GM23338 (cell line): ENCODE measurements at regions not wholly inside any gene's neighbourhood (a gene's known extent, or its start where the extent isn't known, plus 50 kb on each side); places are given as distances from the start of the nearest gene placed in this dataset.

Experiments used
- ATAC-seq: fragments of 200-7000 bp; cut with Tn5 transposase; 3 replicates; pipeline ENCODE4 v1.9.1; 2020
- DNase-seq: peaks from one replicate; pipeline ENCODE4 v3.0.0-alpha.2; 2015; ENCODE audit warnings: low spot score
- H2AFZ ChIP-seq: fragments of 200-600 bp; sonication (generic); 2 replicates; pipeline ENCODE4 v1.8.0; 2016; ENCODE audit warnings: antibody characterized with exemption, mild to moderate bottlenecking, moderate library complexity
- H3F3A ChIP-seq: fragments of 200-600 bp; sonication (generic); replicated peaks from 2 replicates; pipeline ENCODE4 v1.8.0; 2017; ENCODE audit warnings: antibody characterized with exemption, mixed run types, low read depth
- H3K27ac ChIP-seq: fragments of 200-600 bp; sonication (generic); 2 replicates; pipeline ENCODE4 v1.6.1; 2016; ENCODE audit warnings: low read depth
- H3K27me3 ChIP-seq: fragments of 200-600 bp; sonication (generic); 2 replicates; pipeline ENCODE4 v1.8.0; 2016; ENCODE audit warnings: mild to moderate bottlenecking, mixed run types, moderate library complexity; ENCODE audit not compliant: insufficient read depth
- H3K36me3 ChIP-seq: fragments of 200-600 bp; sonication (generic); 2 replicates; pipeline ENCODE4 v1.8.0; 2016; ENCODE audit warnings: mild to moderate bottlenecking; ENCODE audit not compliant: insufficient read depth
- H3K4me1 ChIP-seq: fragments of 200-600 bp; sonication (generic); 2 replicates; pipeline ENCODE4 v1.8.0; 2016; ENCODE audit warnings: mild to moderate bottlenecking, moderate library complexity; ENCODE audit not compliant: insufficient read depth
- H3K4me2 ChIP-seq: fragments of 200-600 bp; sonication (generic); 2 replicates; pipeline ENCODE4 v1.7.1; 2017; ENCODE audit warnings: mixed run types
- H3K4me3 ChIP-seq: fragments of 200-600 bp; sonication (generic); 2 replicates; pipeline ENCODE4 v1.6.1; 2016; ENCODE audit warnings: mixed run types
- H3K79me2 ChIP-seq: fragments of 200-600 bp; sonication (generic); replicated peaks from 2 replicates; pipeline ENCODE4 v1.8.0; 2017; ENCODE audit warnings: mild to moderate bottlenecking; ENCODE audit not compliant: insufficient read depth
- H3K9me2 ChIP-seq: fragments of 200-600 bp; sonication (generic); 2 replicates; pipeline ENCODE4 v1.8.0; 2017; ENCODE audit not compliant: insufficient read depth
- H4K20me1 ChIP-seq: fragments of 200-600 bp; sonication (generic); replicated peaks from 2 replicates; pipeline ENCODE4 v1.8.0; 2017; ENCODE audit warnings: mild to moderate bottlenecking; ENCODE audit not compliant: insufficient read depth
- H3K27ac Mint-ChIP-seq: 2 replicates; pipeline ENCODE4 v1.8.0; 2020; ENCODE audit warnings: inconsistent platforms, mild to moderate bottlenecking, moderate library complexity, mixed read lengths
- H3K27me3 Mint-ChIP-seq: 3 replicates; pipeline ENCODE4 v1.8.0; 2022; ENCODE audit warnings: low read depth, mild to moderate bottlenecking, moderate library complexity, mixed read lengths, inconsistent platforms; ENCODE audit not compliant: insufficient read depth, poor library complexity
- H3K36me3 Mint-ChIP-seq: 3 replicates; pipeline ENCODE4 v1.8.0; 2021; ENCODE audit warnings: low read depth, mild to moderate bottlenecking, inconsistent platforms, moderate library complexity, mixed read lengths
- H3K4me1 Mint-ChIP-seq: 3 replicates; pipeline ENCODE4 v1.8.0; 2020; ENCODE audit warnings: mild to moderate bottlenecking, inconsistent platforms, mixed read lengths
- H3K4me3 Mint-ChIP-seq: 3 replicates; pipeline ENCODE4 v1.8.0; 2021; ENCODE audit warnings: moderate library complexity, mild to moderate bottlenecking, inconsistent platforms, mixed read lengths
- H3K9me3 Mint-ChIP-seq: 3 replicates; pipeline ENCODE4 v1.8.0; 2020; ENCODE audit warnings: moderate library complexity, mild to moderate bottlenecking, inconsistent platforms, mixed read lengths
- EZH2 ChIP-seq: fragments of 200-600 bp; sonication (generic); IDR thresholded peaks from one replicate; pipeline ENCODE4 v1.8.0; 2017; ENCODE audit warnings: antibody characterized with exemption, mild to moderate bottlenecking, low read depth; ENCODE audit not compliant: unreplicated experiment
- EZH2phosphoT487 ChIP-seq: fragments of 200-600 bp; sonication (generic); IDR thresholded peaks from one replicate; pipeline ENCODE4 v1.8.1; 2018; ENCODE audit warnings: antibody characterized with exemption; ENCODE audit not compliant: unreplicated experiment
- NANOG ChIP-seq: IDR thresholded peaks from 2 replicates; pipeline ENCODE4 v1.6.1; 2016; ENCODE audit warnings: antibody characterized with exemption, borderline replicate concordance
- STAT1 ChIP-seq: IDR thresholded peaks from one replicate; pipeline ENCODE4 v1.6.1; 2016; ENCODE audit warnings: antibody characterized with exemption; ENCODE audit not compliant: unreplicated experiment
- TF ChIP-seq, protein P1 (sequence below): fragments of 250-450 bp; sonication (Bioruptor Pico); IDR thresholded peaks from 2 replicates; pipeline ENCODE4 v1.5.0; 2020; ENCODE audit warnings: mild to moderate bottlenecking, moderate library complexity
- TF ChIP-seq, protein P2 (sequence below), 2 experiments: fragments of 200-600 bp in 1 of 2; sonication (generic) in 1 of 2; conservative IDR thresholded peaks; 2 replicates each; pipeline versions ENCODE4 v1.5.1 to v1.6.1; 2016 to 2017; ENCODE audit warnings: antibody characterized with exemption in 2 of 2, low read depth in 2 of 2, mild to moderate bottlenecking in 2 of 2, moderate library complexity in 1 of 2

DNA sequence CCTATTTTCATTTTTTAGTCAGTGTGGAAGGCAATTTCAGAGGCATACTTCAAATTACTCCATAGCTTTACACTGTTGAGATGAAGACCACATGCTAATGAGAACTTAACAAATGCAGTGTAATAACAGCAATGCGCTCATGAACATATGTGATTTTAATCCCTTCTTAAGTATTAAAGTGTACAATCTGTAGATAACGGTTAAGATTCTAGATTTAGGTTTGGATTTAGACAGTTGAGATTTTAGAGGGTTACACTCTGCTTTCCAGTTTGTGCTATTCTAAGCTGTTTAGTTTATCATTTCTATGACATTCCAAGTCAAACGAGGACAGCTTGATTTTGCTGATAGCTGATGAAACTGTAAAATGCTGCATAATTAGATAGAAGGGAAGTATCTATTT is 257.8 kb upstream of the CHRM3 start (continued):
- TF ChIP-seq, protein P1, sequence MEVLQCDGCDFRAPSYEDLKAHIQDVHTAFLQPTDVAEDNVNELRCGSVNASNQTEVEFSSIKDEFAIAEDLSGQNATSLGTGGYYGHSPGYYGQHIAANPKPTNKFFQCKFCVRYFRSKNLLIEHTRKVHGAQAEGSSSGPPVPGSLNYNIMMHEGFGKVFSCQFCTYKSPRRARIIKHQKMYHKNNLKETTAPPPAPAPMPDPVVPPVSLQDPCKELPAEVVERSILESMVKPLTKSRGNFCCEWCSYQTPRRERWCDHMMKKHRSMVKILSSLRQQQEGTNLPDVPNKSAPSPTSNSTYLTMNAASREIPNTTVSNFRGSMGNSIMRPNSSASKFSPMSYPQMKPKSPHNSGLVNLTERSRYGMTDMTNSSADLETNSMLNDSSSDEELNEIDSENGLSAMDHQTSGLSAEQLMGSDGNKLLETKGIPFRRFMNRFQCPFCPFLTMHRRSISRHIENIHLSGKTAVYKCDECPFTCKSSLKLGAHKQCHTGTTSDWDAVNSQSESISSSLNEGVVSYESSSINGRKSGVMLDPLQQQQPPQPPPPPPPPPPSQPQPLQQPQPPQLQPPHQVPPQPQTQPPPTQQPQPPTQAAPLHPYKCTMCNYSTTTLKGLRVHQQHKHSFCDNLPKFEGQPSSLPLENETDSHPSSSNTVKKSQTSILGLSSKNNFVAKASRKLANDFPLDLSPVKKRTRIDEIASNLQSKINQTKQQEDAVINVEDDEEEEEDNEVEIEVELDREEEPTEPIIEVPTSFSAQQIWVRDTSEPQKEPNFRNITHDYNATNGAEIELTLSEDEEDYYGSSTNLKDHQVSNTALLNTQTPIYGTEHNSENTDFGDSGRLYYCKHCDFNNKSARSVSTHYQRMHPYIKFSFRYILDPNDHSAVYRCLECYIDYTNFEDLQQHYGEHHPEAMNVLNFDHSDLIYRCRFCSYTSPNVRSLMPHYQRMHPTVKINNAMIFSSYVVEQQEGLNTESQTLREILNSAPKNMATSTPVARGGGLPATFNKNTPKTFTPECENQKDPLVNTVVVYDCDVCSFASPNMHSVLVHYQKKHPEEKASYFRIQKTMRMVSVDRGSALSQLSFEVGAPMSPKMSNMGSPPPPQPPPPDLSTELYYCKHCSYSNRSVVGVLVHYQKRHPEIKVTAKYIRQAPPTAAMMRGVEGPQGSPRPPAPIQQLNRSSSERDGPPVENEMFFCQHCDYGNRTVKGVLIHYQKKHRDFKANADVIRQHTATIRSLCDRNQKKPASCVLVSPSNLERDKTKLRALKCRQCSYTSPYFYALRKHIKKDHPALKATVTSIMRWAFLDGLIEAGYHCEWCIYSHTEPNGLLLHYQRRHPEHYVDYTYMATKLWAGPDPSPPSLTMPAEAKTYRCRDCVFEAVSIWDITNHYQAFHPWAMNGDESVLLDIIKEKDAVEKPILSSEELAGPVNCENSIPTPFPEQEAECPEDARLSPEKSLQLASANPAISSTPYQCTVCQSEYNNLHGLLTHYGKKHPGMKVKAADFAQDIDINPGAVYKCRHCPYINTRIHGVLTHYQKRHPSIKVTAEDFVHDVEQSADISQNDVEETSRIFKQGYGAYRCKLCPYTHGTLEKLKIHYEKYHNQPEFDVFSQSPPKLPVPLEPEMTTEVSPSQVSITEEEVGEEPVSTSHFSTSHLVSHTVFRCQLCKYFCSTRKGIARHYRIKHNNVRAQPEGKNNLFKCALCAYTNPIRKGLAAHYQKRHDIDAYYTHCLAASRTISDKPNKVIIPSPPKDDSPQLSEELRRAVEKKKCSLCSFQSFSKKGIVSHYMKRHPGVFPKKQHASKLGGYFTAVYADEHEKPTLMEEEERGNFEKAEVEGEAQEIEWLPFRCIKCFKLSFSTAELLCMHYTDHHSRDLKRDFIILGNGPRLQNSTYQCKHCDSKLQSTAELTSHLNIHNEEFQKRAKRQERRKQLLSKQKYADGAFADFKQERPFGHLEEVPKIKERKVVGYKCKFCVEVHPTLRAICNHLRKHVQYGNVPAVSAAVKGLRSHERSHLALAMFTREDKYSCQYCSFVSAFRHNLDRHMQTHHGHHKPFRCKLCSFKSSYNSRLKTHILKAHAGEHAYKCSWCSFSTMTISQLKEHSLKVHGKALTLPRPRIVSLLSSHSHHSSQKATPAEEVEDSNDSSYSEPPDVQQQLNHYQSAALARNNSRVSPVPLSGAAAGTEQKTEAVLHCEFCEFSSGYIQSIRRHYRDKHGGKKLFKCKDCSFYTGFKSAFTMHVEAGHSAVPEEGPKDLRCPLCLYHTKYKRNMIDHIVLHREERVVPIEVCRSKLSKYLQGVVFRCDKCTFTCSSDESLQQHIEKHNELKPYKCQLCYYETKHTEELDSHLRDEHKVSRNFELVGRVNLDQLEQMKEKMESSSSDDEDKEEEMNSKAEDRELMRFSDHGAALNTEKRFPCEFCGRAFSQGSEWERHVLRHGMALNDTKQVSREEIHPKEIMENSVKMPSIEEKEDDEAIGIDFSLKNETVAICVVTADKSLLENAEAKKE, result no peak
- TF ChIP-seq STAT1, result no peak
- TF ChIP-seq EZH2, result no peak
- TF ChIP-seq EZH2phosphoT487, result no peak
- TF ChIP-seq, protein P2, sequence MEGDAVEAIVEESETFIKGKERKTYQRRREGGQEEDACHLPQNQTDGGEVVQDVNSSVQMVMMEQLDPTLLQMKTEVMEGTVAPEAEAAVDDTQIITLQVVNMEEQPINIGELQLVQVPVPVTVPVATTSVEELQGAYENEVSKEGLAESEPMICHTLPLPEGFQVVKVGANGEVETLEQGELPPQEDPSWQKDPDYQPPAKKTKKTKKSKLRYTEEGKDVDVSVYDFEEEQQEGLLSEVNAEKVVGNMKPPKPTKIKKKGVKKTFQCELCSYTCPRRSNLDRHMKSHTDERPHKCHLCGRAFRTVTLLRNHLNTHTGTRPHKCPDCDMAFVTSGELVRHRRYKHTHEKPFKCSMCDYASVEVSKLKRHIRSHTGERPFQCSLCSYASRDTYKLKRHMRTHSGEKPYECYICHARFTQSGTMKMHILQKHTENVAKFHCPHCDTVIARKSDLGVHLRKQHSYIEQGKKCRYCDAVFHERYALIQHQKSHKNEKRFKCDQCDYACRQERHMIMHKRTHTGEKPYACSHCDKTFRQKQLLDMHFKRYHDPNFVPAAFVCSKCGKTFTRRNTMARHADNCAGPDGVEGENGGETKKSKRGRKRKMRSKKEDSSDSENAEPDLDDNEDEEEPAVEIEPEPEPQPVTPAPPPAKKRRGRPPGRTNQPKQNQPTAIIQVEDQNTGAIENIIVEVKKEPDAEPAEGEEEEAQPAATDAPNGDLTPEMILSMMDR (conservative IDR thresholded peaks at IDR 0.05; ENCODE audit: low read depth in 2 of 2), result no peak

DNA sequence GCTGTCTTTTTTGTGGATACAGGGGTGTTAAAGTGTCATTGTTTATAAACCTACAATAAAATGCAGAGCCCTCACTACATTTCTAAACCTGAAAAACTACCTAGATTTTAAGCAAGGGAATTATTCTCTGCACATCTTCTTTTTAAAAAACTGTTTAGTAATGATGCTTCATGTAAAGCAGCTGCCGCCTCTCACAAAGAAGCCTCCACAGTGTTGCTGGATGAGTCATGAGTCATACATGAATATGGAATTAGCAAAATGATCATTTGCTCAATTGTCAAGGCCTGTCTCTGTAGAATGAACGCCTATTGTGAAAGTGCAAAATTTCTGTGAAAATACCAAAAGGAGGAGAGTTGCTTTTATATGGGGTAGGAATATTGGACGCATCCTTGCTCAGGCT is 259.5 kb upstream of the CHRM3 start:
- DNase-seq, result no peak
- Histone ChIP-seq H3K4me2 (no peak overlapping the region), H3K36me3 (no peaks in the 10 kb centered on the region), H4K20me1 (no peaks in the 10 kb centered on the region), H3K27me3 (no peaks in the 10 kb centered on the region), H3K79me2 (no peaks in the 10 kb centered on the region), H2AFZ (no peak overlapping the region), H3K4me1 (peaks cover 46% of the 10 kb centered on the region), H3K4me3 (no peak overlapping the region), H3K9me2 (no peaks in the 10 kb centered on the region), H3K27ac (no peak overlapping the region), H3F3A (0 out of 2 replicates have a peak, but pooled peaks cover 3% of the 10 kb centered on the region)
- Mint-ChIP-seq H3K27me3 (peaks cover 5% of the 10 kb centered on the region), H3K36me3 (no peaks in the 10 kb centered on the region), H3K9me3 (no peaks in the 10 kb centered on the region; the same call in 2 of the 3 replicates), H3K4me1 (peaks cover 45% of the 10 kb centered on the region), H3K27ac (peak overlapping the region; percentile 69; the same call in 1 of the 2 replicates), H3K4me3 (no peak overlapping the region)
- ATAC-seq, result no peak
- TF ChIP-seq, protein P1, result no peak
- no peak for TF ChIP-seq NANOG
